ENCODE measurements at regions not wholly inside any gene's neighbourhood (a gene's known extent, or its start where the extent isn't known, plus 50 kb on each side); places are given as distances from the start of the nearest gene placed in this dataset.

DNA sequence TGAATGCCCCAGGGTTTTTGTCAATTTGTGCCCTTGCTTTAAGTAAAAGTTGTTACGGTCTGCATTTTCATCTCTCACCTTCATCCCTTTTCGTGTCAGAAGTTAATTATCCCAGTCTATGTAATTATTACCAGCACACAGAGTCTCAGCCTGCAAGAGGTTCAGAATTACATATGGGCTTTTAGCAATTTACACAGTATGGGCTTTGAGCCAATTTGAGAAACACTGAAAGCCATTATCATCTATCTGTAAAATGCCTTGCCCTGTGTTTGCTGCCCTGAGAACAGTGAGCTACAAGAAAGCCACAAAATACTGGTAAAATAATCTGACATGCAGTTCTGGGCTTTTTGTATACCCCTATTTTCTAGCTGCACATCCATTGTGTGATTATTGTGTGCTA is 125.6 kb upstream of the STEAP4 start:
- intact Hi-C loops (cut with DNase I, micrococcal nuclease): no loop called here
- Mint-ChIP-seq H3K36me3 (ENCODE audit: low read depth) (no peaks in the 10 kb centered on the region), H3K9me3 (no peaks in the 10 kb centered on the region), H3K27ac (no peak overlapping the region), H3K4me3 (no peak overlapping the region), H3K27me3 (peaks cover 5% of the 10 kb centered on the region), H3K4me1 (ENCODE audit: low read depth) (no peaks in the 10 kb centered on the region)
- Histone ChIP-seq H3K9me3 (ENCODE audit: control insufficient read depth in 1 of 2, insufficient read depth in 1 of 2, low read length in 2 of 2) (no peaks in the 10 kb centered on the region), H3K36me3 (ENCODE audit: insufficient read depth, low read length) (no peaks in the 10 kb centered on the region), H3K27me3 (ENCODE audit: control insufficient read depth in 1 of 2, insufficient read depth in 2 of 2, low read length in 2 of 2) (no peaks in the 10 kb centered on the region), H3K27ac (ENCODE audit: low read depth in 1 of 2, low read length in 2 of 2) (no peak overlapping the region), H3K4me1 (ENCODE audit: insufficient read depth, low read length) (no peaks in the 10 kb centered on the region), H3K4me3 (ENCODE audit: low read length) (no peak overlapping the region)
- CTCF ChIA-PET: no interaction called here
- TF ChIP-seq, protein P1, sequence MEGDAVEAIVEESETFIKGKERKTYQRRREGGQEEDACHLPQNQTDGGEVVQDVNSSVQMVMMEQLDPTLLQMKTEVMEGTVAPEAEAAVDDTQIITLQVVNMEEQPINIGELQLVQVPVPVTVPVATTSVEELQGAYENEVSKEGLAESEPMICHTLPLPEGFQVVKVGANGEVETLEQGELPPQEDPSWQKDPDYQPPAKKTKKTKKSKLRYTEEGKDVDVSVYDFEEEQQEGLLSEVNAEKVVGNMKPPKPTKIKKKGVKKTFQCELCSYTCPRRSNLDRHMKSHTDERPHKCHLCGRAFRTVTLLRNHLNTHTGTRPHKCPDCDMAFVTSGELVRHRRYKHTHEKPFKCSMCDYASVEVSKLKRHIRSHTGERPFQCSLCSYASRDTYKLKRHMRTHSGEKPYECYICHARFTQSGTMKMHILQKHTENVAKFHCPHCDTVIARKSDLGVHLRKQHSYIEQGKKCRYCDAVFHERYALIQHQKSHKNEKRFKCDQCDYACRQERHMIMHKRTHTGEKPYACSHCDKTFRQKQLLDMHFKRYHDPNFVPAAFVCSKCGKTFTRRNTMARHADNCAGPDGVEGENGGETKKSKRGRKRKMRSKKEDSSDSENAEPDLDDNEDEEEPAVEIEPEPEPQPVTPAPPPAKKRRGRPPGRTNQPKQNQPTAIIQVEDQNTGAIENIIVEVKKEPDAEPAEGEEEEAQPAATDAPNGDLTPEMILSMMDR (IDR thresholded peaks at IDR 0.05): no peak
- POLR2A ChIA-PET: no interaction called here
- no peak for ATAC-seq (ENCODE audit: poor library complexity)
- no peak for DNase-seq

DNA sequence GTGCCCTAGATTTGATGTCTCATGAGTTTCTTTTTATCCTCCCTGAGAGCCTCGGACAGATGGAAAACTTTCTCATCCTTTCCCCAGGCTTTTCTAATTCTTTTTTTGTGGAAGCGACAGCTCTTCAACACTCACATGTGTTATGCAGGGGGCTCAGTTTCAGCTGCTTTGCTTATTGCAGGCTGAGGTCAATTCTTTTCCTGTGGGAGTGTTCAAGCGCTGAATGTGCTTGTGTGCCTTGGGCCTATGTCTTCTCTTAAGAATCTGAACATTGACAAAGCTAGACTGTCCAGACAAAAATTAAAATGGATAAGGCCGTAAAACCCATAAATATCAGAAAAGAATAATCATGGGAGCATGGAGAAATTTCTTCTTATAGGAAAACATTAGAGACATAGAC is 125.2 kb upstream of the STEAP4 start:
- no peaks in the 10 kb centered on the region for H3K4me1 Mint-ChIP-seq (ENCODE audit: low read depth)
- intact Hi-C loops (cut with DNase I, micrococcal nuclease): no loop called here
- H3K27me3 ChIP-seq (ENCODE audit: control insufficient read depth in 1 of 2, insufficient read depth in 2 of 2, low read length in 2 of 2): no peaks in the 10 kb centered on the region
- ChIA-PET CTCF (no interaction called here), POLR2A (no interaction called here)
- TF ChIP-seq, protein P1 (IDR thresholded peaks at IDR 0.05): no peak
- H3K4me3 Mint-ChIP-seq: no peak overlapping the region
- no peaks in the 10 kb centered on the region for H3K4me1 ChIP-seq (ENCODE audit: insufficient read depth, low read length)
- no peak for DNase-seq
- H3K9me3 Mint-ChIP-seq: no peaks in the 10 kb centered on the region
- no peak for ATAC-seq (ENCODE audit: poor library complexity)
- no peaks in the 10 kb centered on the region for H3K36me3 ChIP-seq (ENCODE audit: insufficient read depth, low read length)
- no peaks in the 10 kb centered on the region for H3K9me3 ChIP-seq (ENCODE audit: control insufficient read depth in 1 of 2, insufficient read depth in 1 of 2, low read length in 2 of 2)
- H3K27me3 Mint-ChIP-seq: peaks cover 5% of the 10 kb centered on the region
- no peak overlapping the region for H3K27ac Mint-ChIP-seq
- H3K27ac ChIP-seq (ENCODE audit: low read depth in 1 of 2, low read length in 2 of 2): no peak overlapping the region
- H3K4me3 ChIP-seq (ENCODE audit: low read length): no peak overlapping the region
- no peaks in the 10 kb centered on the region for H3K36me3 Mint-ChIP-seq (ENCODE audit: low read depth)

DNA sequence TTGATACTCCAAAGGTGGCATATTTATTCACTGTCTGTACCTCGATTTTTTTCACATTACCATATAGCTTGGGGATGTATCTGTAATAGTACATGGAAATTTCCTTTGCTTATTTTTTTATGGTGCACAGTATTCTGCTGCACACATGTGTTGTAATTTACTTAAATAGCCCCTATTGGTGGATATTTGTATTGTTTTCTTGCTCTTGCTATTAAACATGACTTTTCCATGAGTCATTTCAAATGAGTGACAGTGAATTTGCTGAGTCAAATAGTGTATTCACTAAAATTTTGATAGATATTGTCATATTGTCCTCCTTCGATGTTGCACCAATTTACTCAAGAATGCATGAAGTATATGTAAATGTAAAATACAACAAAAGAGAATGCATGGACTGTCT is 122.7 kb upstream of the STEAP4 start:
- no peaks in the 10 kb centered on the region for H3K4me1 Mint-ChIP-seq (ENCODE audit: low read depth)

More for the DNA sequence above, 122.7 kb upstream of the STEAP4 start:
- H3K27me3 ChIP-seq (ENCODE audit: control insufficient read depth in 1 of 2, insufficient read depth in 2 of 2, low read length in 2 of 2): no peaks in the 10 kb centered on the region
- DNase-seq (no peak), ATAC-seq (ENCODE audit: poor library complexity) (no peak)
- TF ChIP-seq, protein P1 (IDR thresholded peaks at IDR 0.05): no peak
- no peaks in the 10 kb centered on the region for H3K4me1 ChIP-seq (ENCODE audit: insufficient read depth, low read length)
- Mint-ChIP-seq H3K36me3 (ENCODE audit: low read depth) (no peaks in the 10 kb centered on the region), H3K27me3 (peaks cover 5% of the 10 kb centered on the region), H3K27ac (no peak overlapping the region), H3K4me3 (no peak overlapping the region), H3K9me3 (no peaks in the 10 kb centered on the region)
- ChIA-PET CTCF (no interaction called here), POLR2A (no interaction called here)
- H3K36me3 ChIP-seq (ENCODE audit: insufficient read depth, low read length): no peaks in the 10 kb centered on the region
- H3K4me3 ChIP-seq (ENCODE audit: low read length): no peak overlapping the region
- H3K9me3 ChIP-seq (ENCODE audit: control insufficient read depth in 1 of 2, insufficient read depth in 1 of 2, low read length in 2 of 2): no peaks in the 10 kb centered on the region
- H3K27ac ChIP-seq (ENCODE audit: low read depth in 1 of 2, low read length in 2 of 2): no peak overlapping the region
- intact Hi-C loops (cut with DNase I, micrococcal nuclease): no loop called here
